NT2/D1 (cell line): ENCODE measurements at regions not wholly inside any gene's neighbourhood (a gene's known extent, or its start where the extent isn't known, plus 50 kb on each side); places are given as distances from the start of the nearest gene placed in this dataset.

ENCODE experiments used
- SUZ12 ChIP-seq: IDR thresholded peaks from 2 replicates; pipeline ENCODE4 v1.6.1; 2011; ENCODE audit not compliant: insufficient read length, insufficient read depth; ENCODE audit errors: extremely low read depth
- YY1 ChIP-seq: IDR thresholded peaks from 2 replicates; pipeline ENCODE4 v1.6.1; 2011; ENCODE audit not compliant: insufficient read length, insufficient read depth
- ZNF274 ChIP-seq: IDR thresholded peaks from 2 replicates; pipeline ENCODE4 v1.6.1; 2011; ENCODE audit warnings: mild to moderate bottlenecking, low read depth, low read length

- TF ChIP-seq YY1: no peak
- no peak for TF ChIP-seq ZNF274
- TF ChIP-seq SUZ12: no peak
Measured at GRCh38 chr1:239448911-239449310, 62.5 kb downstream of the CHRM3 start.
